ENCODE measurements at regions not wholly inside any gene's neighbourhood (a gene's known extent, or its start where the extent isn't known, plus 50 kb on each side); places are given as distances from the start of the nearest gene placed in this dataset.

DNA sequence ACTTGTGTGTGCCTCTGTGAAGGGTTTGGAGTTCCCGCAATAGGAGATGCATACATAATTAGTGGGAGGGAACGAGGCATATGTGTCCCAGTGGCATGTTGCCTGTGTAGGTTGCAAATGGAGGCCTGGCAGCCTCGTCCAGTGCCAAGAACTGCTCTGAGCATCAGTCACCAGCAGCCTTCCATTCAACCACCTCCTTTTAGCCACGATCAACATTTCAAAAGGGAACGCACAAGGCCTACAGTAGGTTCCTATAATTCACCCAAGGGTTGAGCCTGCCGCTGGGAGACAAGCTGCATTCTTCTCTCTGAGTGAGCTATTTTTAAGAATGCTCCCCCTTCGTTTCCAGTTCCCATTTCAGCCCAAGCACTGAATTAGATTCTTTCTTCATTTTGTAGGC, 78.8 kb upstream of the CTNNB1 start:
- no peak for TF ChIP-seq CTCF (IDR thresholded peaks at IDR 0.05; ENCODE audit: control extremely low read depth, extremely low read depth)
- Histone ChIP-seq H3K4me1 (ENCODE audit: control insufficient read depth in 5 of 5, insufficient read depth in 5 of 5, low read length in 5 of 5) (peaks cover 0 to 11% (median 8%) of the 10 kb centered on the region in 5 donors), H3K9ac (ENCODE audit: insufficient read depth in 1 of 2, low read length in 2 of 2) (no peak overlapping the region), H3K27ac (ENCODE audit: low read depth in 1 of 2, low read length in 1 of 2) (peak overlapping the region in 1 of 2 donors; percentile 24), H3K4me3 (no peak overlapping the region), H3K27me3 (ENCODE audit: control insufficient read depth in 3 of 3, insufficient read depth in 3 of 3, low read length in 2 of 3) (no peaks in the 10 kb centered on the region), H3K36me3 (ENCODE audit: control insufficient read depth in 4 of 4, insufficient read depth in 4 of 4, low read length in 4 of 4) (no peaks in the 10 kb centered on the region), H3K9me3 (ENCODE audit: control insufficient read depth in 4 of 4, insufficient read depth in 3 of 4, low read length in 3 of 4) (peaks cover 0 to 4% (median 0%) of the 10 kb centered on the region in 4 donors)
- no peak for DNase-seq
- ATAC-seq (ENCODE audit: insufficient read depth, low FRiP score), result no peak
- WGBS, 2 donors, result 70 to 76% methylated on average over 7 of the region's 7 CpGs

- Histone ChIP-seq H3K27me3 (ENCODE audit: control insufficient read depth in 3 of 3, insufficient read depth in 3 of 3, low read length in 2 of 3) (no peaks in the 10 kb centered on the region), H3K4me3 (no peak overlapping the region), H3K36me3 (ENCODE audit: control insufficient read depth in 4 of 4, insufficient read depth in 4 of 4, low read length in 4 of 4) (no peaks in the 10 kb centered on the region), H3K9me3 (ENCODE audit: control insufficient read depth in 4 of 4, insufficient read depth in 3 of 4, low read length in 3 of 4) (peaks cover 0 to 9% (median 2%) of the 10 kb centered on the region in 4 donors), H3K27ac (ENCODE audit: low read depth in 1 of 2, low read length in 1 of 2) (no peak overlapping the region), H3K4me1 (ENCODE audit: control insufficient read depth in 5 of 5, insufficient read depth in 5 of 5, low read length in 5 of 5) (peaks cover 0 to 4% (median 0%) of the 10 kb centered on the region in 5 donors), H3K9ac (ENCODE audit: insufficient read depth in 1 of 2, low read length in 2 of 2) (no peak overlapping the region)
- WGBS, 2 donors, result 96% methylated on average over 2 of the region's 2 CpGs
- ATAC-seq (ENCODE audit: insufficient read depth, low FRiP score), result no peak
- no peak for DNase-seq
- TF ChIP-seq CTCF (IDR thresholded peaks at IDR 0.05; ENCODE audit: control extremely low read depth, extremely low read depth), result no peak
Measured at GRCh38 chr3:41125258-41125657, 74.0 kb upstream of the CTNNB1 start.

- ATAC-seq (ENCODE audit: insufficient read depth, low FRiP score) (no peak), DNase-seq (no peak)
- peaks cover 0 to 1% (median 0%) of the 10 kb centered on the region in 5 donors for H3K4me1 ChIP-seq (ENCODE audit: control insufficient read depth in 5 of 5, insufficient read depth in 5 of 5, low read length in 5 of 5)
- peaks cover 0 to 9% (median 4%) of the 10 kb centered on the region in 4 donors for H3K9me3 ChIP-seq (ENCODE audit: control insufficient read depth in 4 of 4, insufficient read depth in 3 of 4, low read length in 3 of 4)
- H3K27me3 ChIP-seq (ENCODE audit: control insufficient read depth in 3 of 3, insufficient read depth in 3 of 3, low read length in 2 of 3), result no peaks in the 10 kb centered on the region
- WGBS, 2 donors, result 96% methylated on average over 4 of the region's 4 CpGs
- no peak overlapping the region for H3K9ac ChIP-seq (ENCODE audit: insufficient read depth in 1 of 2, low read length in 2 of 2)
- no peaks in the 10 kb centered on the region for H3K36me3 ChIP-seq (ENCODE audit: control insufficient read depth in 4 of 4, insufficient read depth in 4 of 4, low read length in 4 of 4)
- TF ChIP-seq CTCF (IDR thresholded peaks at IDR 0.05; ENCODE audit: control extremely low read depth, extremely low read depth), result no peak
- H3K4me3 ChIP-seq, result no peak overlapping the region
- no peak overlapping the region for H3K27ac ChIP-seq (ENCODE audit: low read depth in 1 of 2, low read length in 1 of 2)
Measured at GRCh38 chr3:41126472-41126871, 72.8 kb upstream of the CTNNB1 start.

- no peak overlapping the region for H3K4me3 ChIP-seq
- H3K9ac ChIP-seq (ENCODE audit: insufficient read depth in 1 of 2, low read length in 2 of 2), result no peak overlapping the region
- no peaks in the 10 kb centered on the region for H3K27me3 ChIP-seq (ENCODE audit: control insufficient read depth in 3 of 3, insufficient read depth in 3 of 3, low read length in 2 of 3)
- 91 to 94% methylated on average over 1 of the region's 1 CpG for WGBS, 2 donors
- H3K27ac ChIP-seq (ENCODE audit: low read depth in 1 of 2, low read length in 1 of 2), result no peak overlapping the region
- peaks cover 0 to 1% (median 0%) of the 10 kb centered on the region in 5 donors for H3K4me1 ChIP-seq (ENCODE audit: control insufficient read depth in 5 of 5, insufficient read depth in 5 of 5, low read length in 5 of 5)
- no peak for ATAC-seq (ENCODE audit: insufficient read depth, low FRiP score)
- DNase-seq, result peak in 1 of 3 donors; percentile 37
- no peak for TF ChIP-seq CTCF (IDR thresholded peaks at IDR 0.05; ENCODE audit: control extremely low read depth, extremely low read depth)
- H3K9me3 ChIP-seq (ENCODE audit: control insufficient read depth in 4 of 4, insufficient read depth in 3 of 4, low read length in 3 of 4), result peaks cover 0 to 9% (median 4%) of the 10 kb centered on the region in 4 donors
- H3K36me3 ChIP-seq (ENCODE audit: control insufficient read depth in 4 of 4, insufficient read depth in 4 of 4, low read length in 4 of 4), result no peaks in the 10 kb centered on the region
Measured at GRCh38 chr3:41126961-41127360, 72.3 kb upstream of the CTNNB1 start.

All from lung (tissue), 11 donors.